ENCODE measurements at regions not wholly inside any gene's neighbourhood (a gene's known extent, or its start where the extent isn't known, plus 50 kb on each side); places are given as distances from the start of the nearest gene placed in this dataset.

DNA sequence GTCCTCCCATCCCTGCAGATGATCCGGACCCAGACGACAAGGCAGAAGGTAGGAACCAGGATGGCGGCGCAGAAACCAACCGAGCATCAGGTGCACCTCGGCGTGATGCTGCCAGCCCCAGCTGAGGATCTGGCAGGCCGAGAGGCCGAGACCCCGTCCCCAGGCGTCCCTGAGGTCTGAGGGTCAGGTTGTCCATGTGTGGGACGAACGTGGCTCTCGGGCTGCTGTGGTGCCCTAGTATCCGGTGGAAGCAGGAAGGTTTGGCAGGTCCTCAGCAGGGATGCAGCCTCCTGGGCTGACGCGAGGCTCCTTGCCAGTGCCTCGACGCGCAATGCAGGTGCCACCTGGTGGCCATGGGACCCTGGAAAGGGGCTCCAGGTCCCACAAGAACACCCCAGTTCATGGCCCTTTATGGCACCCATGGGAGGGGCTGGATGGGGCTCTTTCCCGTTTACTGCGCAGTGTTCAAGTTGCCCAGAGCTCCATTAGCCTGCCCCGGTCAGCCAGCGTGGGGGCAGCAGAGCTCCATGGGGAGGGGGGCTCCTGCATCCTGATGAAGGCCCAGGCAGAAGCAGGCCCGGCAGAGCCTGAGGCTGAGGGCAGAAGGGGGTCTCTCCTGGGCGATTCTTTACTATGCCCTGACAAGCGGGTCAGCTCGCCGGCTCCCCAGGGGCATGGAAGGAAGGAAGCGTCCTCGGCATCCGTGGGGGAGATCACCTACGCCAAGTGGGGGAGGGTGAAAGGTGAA lies 129.9 kb downstream of the CTTN start:
- H3K4me3 Mint-ChIP-seq: no peak overlapping the region
- H3K36me3 Mint-ChIP-seq (ENCODE audit: low read depth): no peaks in the 10 kb centered on the region
- POLR2A ChIA-PET: no interaction called here
- CTCF ChIA-PET: interaction anchor here (0.8 kb wide), 1 partner anchor 13 kb away, joined by 3 read pairs; no protein-coding TSS in a partner anchor
- no peaks in the 10 kb centered on the region for H3K4me1 Mint-ChIP-seq
- no peak for DNase-seq
- H3K9me3 Mint-ChIP-seq: no peaks in the 10 kb centered on the region
- H3K27me3 Mint-ChIP-seq: no peaks in the 10 kb centered on the region
- H3K27ac Mint-ChIP-seq: no peak overlapping the region

DNA sequence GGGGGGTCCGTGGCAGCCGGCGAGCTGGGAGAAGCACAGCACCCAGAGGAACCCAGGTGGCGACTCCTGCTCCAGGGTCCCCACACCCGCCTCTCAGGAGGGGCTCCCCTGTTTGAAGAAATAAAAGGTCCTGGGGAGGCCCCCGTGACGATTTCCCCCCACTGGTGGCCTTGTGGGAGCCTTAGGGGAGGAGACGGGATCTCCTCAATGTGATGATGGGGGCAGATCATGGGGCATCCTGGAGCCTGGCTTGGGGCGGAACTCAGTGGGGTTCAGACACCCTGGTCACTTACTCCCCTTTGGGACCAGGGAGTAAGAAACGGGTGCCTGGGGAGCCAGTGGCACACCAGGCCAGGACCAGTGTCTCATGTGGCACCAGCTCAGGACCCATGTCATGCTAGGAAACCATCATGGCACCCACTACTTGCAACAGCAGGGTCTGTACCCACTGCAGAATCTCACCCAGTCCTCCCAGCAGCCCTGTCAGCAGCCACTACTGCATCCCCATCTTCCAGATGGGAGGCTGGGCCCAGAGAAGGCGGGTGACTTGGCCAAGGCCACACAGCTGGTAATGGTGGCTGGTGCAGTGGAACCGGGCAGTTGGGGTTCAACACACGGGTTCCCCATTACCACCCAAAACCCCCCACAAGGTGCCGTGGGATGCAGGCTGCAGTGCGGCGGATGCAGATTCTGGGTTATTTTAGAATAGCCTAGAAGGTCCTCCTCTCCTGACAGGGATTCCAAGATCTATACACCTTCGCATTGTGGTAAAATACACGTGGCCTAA lies 130.7 kb downstream of the CTTN start:
- no peak for DNase-seq
- CTCF ChIA-PET: interaction anchor here (0.8 kb wide), 1 partner anchor 12 kb away, joined by 3 read pairs; no protein-coding TSS in a partner anchor
- Mint-ChIP-seq H3K9me3 (peaks cover 4% of the 10 kb centered on the region), H3K4me3 (no peak overlapping the region), H3K27me3 (no peaks in the 10 kb centered on the region), H3K27ac (no peak overlapping the region), H3K36me3 (ENCODE audit: low read depth) (no peaks in the 10 kb centered on the region), H3K4me1 (no peaks in the 10 kb centered on the region)
- POLR2A ChIA-PET: no interaction called here

DNA sequence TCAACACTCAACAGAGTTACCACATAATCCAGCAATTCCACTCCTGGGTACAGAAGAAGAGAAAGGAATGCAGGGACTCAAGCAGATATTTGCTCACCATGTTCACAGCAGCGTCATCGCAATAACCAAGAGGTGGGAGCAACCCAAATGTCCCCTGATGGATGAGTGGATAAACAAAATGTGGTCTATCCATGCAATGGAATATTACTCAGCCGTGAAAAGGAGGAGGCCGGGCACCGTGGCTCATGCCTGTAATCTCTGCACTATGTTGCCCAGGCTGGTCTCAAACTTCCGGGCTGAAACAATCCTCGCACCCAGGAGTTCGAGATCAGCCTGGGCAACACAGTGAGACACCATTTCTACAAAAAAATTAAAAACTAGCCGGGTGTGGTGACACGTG lies 131.7 kb downstream of the CTTN start:
- Mint-ChIP-seq H3K4me3 (no peak overlapping the region), H3K4me1 (no peaks in the 10 kb centered on the region), H3K27ac (no peak overlapping the region), H3K9me3 (peaks cover 7% of the 10 kb centered on the region), H3K36me3 (ENCODE audit: low read depth) (no peaks in the 10 kb centered on the region), H3K27me3 (no peaks in the 10 kb centered on the region)
- ChIA-PET POLR2A (no interaction called here), CTCF (no interaction called here)
- DNase-seq: no peak

DNA sequence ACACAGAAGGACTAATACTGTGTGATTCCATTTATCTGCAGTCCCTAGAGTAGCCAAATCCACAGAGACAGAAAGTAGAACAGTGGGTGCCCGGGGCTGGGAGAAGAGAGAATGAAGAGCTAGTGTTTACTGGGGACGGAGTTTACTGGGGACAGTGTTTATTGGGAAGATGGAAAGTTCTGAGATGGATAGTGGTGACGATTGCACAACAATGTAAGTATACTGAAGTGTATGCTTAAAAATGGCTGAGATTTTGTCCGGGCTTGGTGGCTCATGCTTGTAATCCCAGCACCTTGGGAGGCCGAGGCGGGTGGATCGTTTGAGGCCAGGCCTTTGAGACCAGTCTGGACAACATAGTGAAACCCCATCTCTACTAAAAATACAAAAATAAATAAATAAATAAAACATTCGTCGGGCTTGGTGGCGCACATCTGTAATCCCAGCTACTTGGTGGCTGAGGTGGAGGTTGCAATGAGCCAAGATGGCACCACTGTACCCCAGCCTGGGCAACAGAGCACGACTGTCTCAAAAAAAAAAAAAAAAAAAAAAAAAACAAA lies 132.4 kb downstream of the CTTN start:
- Mint-ChIP-seq H3K4me3 (no peak overlapping the region), H3K9me3 (peaks cover 11% of the 10 kb centered on the region), H3K27me3 (no peaks in the 10 kb centered on the region), H3K27ac (no peak overlapping the region), H3K36me3 (ENCODE audit: low read depth) (no peaks in the 10 kb centered on the region), H3K4me1 (no peaks in the 10 kb centered on the region)
- ChIA-PET POLR2A (no interaction called here), CTCF (no interaction called here)
- DNase-seq: no peak

DNA sequence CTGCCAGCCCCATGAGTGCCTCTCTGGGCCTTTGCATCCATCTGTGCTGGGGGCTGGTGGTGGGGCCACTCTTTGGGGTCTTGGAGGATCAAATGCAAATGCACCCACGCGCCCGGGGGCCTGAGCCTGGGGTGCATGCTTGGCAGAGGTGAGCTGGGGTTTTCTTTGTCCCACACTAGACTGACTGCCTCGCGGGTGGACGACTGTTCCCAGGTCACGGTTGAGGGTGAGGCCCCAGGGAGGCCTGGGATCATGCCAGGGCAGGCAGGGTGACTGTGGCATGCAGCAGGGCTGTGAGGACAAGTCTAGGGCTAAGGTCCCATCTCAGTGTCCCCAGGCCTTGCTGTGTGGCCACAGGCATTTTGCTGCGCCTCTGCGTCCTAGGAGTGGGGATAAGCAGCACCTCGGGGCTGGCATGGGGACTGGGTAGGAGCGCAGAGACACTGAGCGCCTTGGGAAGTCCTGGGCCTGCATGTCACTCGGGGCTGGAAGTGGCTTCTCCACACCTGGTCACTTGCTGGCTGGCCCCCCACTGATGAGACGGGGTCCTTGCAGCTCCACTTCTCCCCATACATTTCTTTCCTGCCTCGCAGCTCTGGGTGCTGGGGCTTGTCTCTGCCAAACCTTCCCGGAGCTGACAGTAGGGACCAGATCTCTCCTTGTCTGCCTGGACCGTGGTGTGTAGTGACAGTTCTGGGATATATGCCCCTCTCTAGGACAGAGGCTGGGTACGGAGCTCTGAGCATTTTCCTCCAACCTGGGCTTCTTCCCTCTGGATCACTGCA lies 133.1 kb downstream of the CTTN start:
- DNase-seq: no peak
- Mint-ChIP-seq H3K36me3 (ENCODE audit: low read depth) (no peaks in the 10 kb centered on the region), H3K27me3 (no peaks in the 10 kb centered on the region), H3K4me1 (no peaks in the 10 kb centered on the region), H3K27ac (no peak overlapping the region), H3K9me3 (peaks cover 11% of the 10 kb centered on the region), H3K4me3 (no peak overlapping the region)
- POLR2A ChIA-PET: no interaction called here
- CTCF ChIA-PET: no interaction called here

DNA sequence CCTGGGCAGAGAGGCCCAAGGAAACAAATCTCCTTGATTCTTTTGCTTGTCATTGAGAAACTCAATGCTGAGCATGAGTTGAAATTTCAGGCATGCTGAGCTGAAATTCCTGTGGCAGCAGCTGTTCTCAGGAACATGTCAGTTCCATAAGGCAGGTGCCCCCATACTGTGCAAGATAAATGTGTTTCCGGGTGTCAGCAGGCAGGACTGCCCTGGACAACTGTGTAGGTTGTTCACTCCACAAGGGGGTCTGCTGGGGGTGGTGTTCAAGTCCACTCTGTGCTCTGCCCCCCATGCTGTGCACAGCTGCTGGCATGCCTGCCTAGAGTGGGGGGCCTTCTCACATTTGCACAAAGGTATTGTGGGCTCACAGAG lies 133.7 kb downstream of the CTTN start:
- no peak for DNase-seq
- Mint-ChIP-seq H3K4me3 (no peak overlapping the region), H3K9me3 (peaks cover 11% of the 10 kb centered on the region), H3K4me1 (no peaks in the 10 kb centered on the region), H3K36me3 (ENCODE audit: low read depth) (no peaks in the 10 kb centered on the region), H3K27me3 (no peaks in the 10 kb centered on the region), H3K27ac (no peak overlapping the region)
- ChIA-PET CTCF (no interaction called here), POLR2A (no interaction called here)

DNA sequence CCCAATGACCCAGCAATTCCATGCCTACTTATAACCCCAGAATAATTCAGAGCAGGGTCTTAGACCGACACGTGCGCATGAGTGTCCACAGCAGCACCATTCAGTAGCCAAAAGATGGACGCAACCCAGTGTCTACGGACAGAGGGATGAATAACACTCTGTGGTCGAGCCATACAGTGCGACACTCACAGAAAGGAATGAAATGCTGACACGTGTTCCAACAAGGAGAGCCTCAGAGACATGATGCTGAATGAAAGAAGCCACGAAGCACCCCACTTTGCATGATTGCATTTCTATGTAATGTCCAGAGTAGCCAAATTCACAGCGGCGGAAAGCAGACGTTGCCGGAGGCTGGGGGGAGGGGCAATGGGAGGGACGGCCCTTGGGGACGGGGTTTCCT lies 134.4 kb downstream of the CTTN start:
- H3K36me3 Mint-ChIP-seq (ENCODE audit: low read depth): no peaks in the 10 kb centered on the region
- CTCF ChIA-PET: no interaction called here
- H3K4me3 Mint-ChIP-seq: no peak overlapping the region
- POLR2A ChIA-PET: no interaction called here
- no peaks in the 10 kb centered on the region for H3K27me3 Mint-ChIP-seq
- H3K9me3 Mint-ChIP-seq: peaks cover 11% of the 10 kb centered on the region
- H3K27ac Mint-ChIP-seq: no peak overlapping the region
- no peak for DNase-seq
- no peaks in the 10 kb centered on the region for H3K4me1 Mint-ChIP-seq

DNA sequence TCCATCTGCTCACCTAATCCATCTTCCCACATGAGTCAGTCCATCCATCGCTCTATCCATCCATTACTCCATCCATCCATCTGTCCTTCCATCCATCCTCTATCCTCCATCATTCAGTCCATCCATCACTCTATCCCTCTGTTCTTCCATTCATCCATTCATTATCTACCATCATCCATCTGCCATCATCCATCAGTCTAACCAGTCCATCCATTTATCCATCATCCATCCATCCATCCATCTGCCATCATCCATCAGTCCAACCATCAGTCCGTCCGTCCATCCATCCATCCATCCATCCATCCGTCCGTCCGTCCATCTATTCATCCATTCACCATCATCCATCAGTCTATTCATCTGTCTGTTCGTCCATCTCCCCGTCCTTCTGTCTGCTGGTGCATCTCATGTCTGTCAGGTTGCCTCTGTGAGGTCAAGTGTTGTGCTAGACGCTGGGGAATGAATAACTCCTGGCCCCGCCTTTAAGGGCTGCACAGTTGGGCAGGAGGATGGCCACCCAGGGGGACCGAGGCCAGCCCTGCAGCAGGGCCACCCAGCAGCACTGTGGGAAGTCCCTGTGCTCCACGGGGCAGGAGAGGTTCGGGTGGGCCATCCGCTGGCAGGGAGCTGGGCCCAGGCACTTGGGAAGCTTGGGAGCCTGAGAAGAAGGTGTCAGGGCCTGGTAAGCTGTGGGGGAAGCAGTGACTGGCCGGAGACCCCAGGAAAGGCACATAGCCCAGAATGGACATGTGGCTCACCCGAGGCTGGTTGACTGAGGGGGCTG lies 137.1 kb downstream of the CTTN start:
- Mint-ChIP-seq H3K36me3 (ENCODE audit: low read depth) (no peaks in the 10 kb centered on the region), H3K27me3 (no peaks in the 10 kb centered on the region), H3K9me3 (peaks cover 11% of the 10 kb centered on the region), H3K4me3 (no peak overlapping the region), H3K4me1 (no peaks in the 10 kb centered on the region), H3K27ac (no peak overlapping the region)
- ChIA-PET CTCF (no interaction called here), POLR2A (no interaction called here)
- DNase-seq: no peak

DNA sequence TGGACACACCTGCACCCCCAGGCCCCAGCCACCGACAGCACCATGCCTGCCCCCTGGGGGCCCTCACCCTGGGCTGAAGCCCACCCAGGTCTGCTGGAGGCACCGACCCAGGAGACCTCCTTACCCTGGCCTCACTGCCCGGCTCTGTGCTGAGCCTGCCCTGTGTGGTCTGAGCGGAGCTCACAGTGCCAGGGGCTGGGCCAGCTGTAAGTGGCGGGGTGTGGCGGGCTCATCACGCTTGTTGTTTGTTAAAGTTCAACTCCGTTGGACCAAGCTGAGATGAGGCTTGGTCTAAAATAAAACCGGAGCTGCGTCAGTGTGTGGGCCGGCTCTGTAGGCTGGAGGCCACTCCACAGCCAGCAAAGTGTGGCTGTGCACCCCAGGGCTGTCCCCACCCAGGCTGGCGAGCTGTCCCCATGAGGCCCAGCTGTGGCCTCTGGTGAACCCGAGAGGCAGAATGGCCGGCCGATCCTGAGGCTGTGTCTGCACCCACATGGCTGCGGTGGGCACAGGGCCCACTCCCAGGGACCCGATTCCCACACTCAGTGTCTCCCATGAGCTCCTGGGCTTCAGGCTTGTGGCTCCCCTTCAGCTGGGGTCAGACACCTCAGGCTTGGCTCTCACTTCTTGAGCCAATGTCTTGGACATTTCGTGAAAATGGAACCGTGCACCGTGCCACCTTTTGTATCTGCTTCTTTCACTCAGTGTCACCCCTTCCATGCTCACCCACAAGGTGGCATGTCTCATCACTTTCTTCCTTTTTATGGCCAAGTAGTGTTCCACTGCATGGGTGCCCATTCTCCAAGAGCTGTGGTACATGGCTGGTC lies 137.9 kb downstream of the CTTN start:
- Mint-ChIP-seq H3K4me3 (no peak overlapping the region), H3K4me1 (no peaks in the 10 kb centered on the region), H3K9me3 (peaks cover 11% of the 10 kb centered on the region), H3K27ac (no peak overlapping the region), H3K36me3 (ENCODE audit: low read depth) (no peaks in the 10 kb centered on the region), H3K27me3 (no peaks in the 10 kb centered on the region)
- CTCF ChIA-PET: no interaction called here
- no peak for DNase-seq
- POLR2A ChIA-PET: no interaction called here

DNA sequence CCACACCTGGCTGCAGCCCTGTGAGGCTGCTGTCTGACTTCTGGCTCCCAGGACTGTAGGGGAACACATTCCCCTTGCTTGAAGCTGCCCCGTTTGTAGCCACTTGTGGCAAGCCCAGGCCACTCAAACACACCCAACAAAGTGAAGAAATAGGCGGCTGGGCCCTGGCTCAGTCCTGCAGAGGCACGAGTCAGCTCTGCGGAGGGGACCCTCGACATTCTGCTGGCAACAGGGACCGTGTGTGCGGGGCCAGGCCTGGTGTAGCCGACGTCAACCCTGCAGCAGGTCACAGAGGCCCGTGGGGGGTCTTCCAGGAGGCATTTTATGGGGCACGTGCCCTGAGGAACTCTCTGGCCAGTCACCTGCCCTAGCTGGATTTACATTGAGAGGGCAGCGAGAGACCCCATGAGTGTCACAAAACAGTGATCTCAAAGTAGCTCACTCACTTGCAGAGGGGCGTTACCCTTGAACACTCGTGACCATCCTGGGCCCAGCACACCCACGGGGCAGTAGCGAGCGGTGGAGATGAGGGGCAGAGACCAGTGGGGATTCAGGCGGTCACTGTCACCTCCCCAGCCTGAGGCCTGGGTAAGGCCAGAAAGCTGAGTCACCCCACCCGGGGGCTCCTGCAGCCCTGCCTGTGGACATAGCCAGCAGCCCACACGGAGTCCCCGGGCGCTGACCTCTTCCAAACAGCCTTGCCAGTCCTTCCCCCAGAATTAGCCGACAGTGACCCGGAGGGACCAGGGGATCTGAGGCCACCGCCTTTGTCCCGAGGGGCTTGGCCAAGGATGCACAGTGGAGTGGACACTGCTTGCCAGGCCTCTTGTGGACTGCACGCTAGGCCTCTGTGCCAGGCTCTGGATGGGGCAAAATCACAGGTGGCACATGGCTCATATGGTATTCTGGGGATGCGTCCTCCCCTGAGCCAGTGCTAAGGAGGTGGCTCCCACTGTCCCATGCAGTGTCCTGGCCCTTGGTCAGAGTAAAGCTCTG lies 139.5 kb downstream of the CTTN start:
- POLR2A ChIA-PET: no interaction called here
- no peaks in the 10 kb centered on the region for H3K4me1 Mint-ChIP-seq
- H3K9me3 Mint-ChIP-seq: peaks cover 11% of the 10 kb centered on the region
- H3K27ac Mint-ChIP-seq: no peak overlapping the region
- no peak overlapping the region for H3K4me3 Mint-ChIP-seq
- H3K36me3 Mint-ChIP-seq (ENCODE audit: low read depth): no peaks in the 10 kb centered on the region
- CTCF ChIA-PET: no interaction called here
- no peak for DNase-seq
- no peaks in the 10 kb centered on the region for H3K27me3 Mint-ChIP-seq

DNA sequence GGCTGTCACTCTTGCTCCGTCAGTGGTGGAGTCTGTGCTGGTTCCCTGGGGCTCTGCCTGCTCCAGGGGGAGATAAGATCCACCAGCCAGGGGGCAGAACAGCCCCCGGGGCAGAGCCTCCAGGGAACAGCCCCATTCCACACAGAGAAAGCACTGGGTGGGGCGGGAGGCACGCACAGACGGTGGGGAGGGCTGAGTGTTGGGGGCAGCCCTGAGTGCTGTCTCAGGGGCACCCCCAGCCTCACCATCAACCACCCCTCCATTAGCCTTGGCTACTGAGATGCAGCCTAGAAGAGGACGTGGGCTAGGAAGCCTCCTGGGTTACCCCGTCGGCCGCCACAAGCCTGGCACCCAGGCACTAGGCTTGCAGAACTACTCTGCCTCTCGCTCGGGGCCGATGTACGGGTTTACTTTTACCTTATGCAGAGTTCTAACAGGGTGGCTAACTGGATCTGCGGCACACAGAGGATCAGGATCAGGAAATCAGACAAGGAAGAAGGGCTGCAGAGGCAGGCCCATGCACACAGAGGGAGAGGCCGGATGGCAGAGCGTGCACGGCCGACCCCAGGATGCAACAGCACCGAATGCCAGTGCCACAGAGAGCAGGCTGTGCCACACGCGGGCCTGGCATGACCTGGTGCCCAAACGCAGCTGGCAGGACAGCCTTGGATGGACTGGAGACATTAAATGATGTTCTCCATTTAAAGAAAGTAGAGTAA lies 140.5 kb downstream of the CTTN start:
- no peaks in the 10 kb centered on the region for H3K27me3 Mint-ChIP-seq
- ChIA-PET POLR2A (no interaction called here), CTCF (no interaction called here)
- no peaks in the 10 kb centered on the region for H3K36me3 Mint-ChIP-seq (ENCODE audit: low read depth)
- H3K9me3 Mint-ChIP-seq: peaks cover 7% of the 10 kb centered on the region
- no peak overlapping the region for H3K4me3 Mint-ChIP-seq
- no peaks in the 10 kb centered on the region for H3K4me1 Mint-ChIP-seq
- H3K27ac Mint-ChIP-seq: no peak overlapping the region
- no peak for DNase-seq
